Loucy (cell line): ENCODE measurements at regions not wholly inside any gene's neighbourhood (a gene's known extent, or its start where the extent isn't known, plus 50 kb on each side); places are given as distances from the start of the nearest gene placed in this dataset.

Experiments used
- H2AFZ ChIP-seq: fragments of 200-600 bp; sonication (generic); 2 replicates; pipeline ENCODE4 v1.6.0; 2016; ENCODE audit warnings: antibody characterized with exemption, mild to moderate bottlenecking, low read length, moderate library complexity
- H3F3A ChIP-seq: fragments of 200-600 bp; 2 replicates; pipeline ENCODE4 v1.6.0; 2016; ENCODE audit warnings: antibody characterized with exemption, low read depth, mild to moderate bottlenecking
- H3K27me3 ChIP-seq: fragments of 200-600 bp; sonication (generic); 2 replicates; pipeline ENCODE4 v1.6.1; 2014; ENCODE audit warnings: low read length, mild to moderate bottlenecking; ENCODE audit not compliant: insufficient read depth, poor library complexity, severe bottlenecking
- H3K36me3 ChIP-seq: fragments of 200-600 bp; sonication (generic); 2 replicates; pipeline ENCODE4 v1.6.1; 2016; ENCODE audit warnings: low read length; ENCODE audit not compliant: insufficient read depth
- H3K4me1 ChIP-seq: fragments of 200-600 bp; sonication (generic); 2 replicates; pipeline ENCODE4 v1.5.1; 2014; ENCODE audit warnings: low read length, mild to moderate bottlenecking; ENCODE audit not compliant: insufficient read depth, poor library complexity, severe bottlenecking
- H3K4me2 ChIP-seq: fragments of 200-600 bp; sonication (generic); 2 replicates; pipeline ENCODE4 v1.6.0; 2014; ENCODE audit warnings: antibody characterized with exemption, low read length, low read depth, mild to moderate bottlenecking; ENCODE audit not compliant: poor library complexity, severe bottlenecking
- H3K4me3 ChIP-seq: fragments of 200-600 bp; sonication (generic); 2 replicates; pipeline ENCODE4 v1.5.1; 2014; ENCODE audit warnings: low read length, mild to moderate bottlenecking, mixed read lengths; ENCODE audit not compliant: poor library complexity, severe bottlenecking
- H3K79me2 ChIP-seq: fragments of 200-600 bp; sonication (generic); 2 replicates; pipeline ENCODE4 v1.6.1; 2014; ENCODE audit warnings: low read length; ENCODE audit not compliant: insufficient read depth
- H3K9ac ChIP-seq: fragments of 200-600 bp; sonication (generic); 2 replicates; pipeline ENCODE4 v1.6.0; 2014; ENCODE audit warnings: mild to moderate bottlenecking, low read depth, low read length, moderate library complexity; ENCODE audit not compliant: poor library complexity, severe bottlenecking
- H3K9me2 ChIP-seq: fragments of 200-600 bp; sonication (generic); replicated peaks from 2 replicates; pipeline ENCODE4 v1.6.1; 2016; ENCODE audit warnings: low read depth, low read length, mixed read lengths
- H3K9me3 ChIP-seq: fragments of 200-600 bp; sonication (generic); 2 replicates; pipeline ENCODE4 v1.6.1; 2014; ENCODE audit warnings: mild to moderate bottlenecking, antibody characterized with exemption, low read length, low read depth; ENCODE audit not compliant: insufficient read depth
- H4K20me1 ChIP-seq: fragments of 200-600 bp; sonication (generic); 2 replicates; pipeline ENCODE4 v1.6.0; 2014; ENCODE audit warnings: antibody characterized with exemption, low read length, mild to moderate bottlenecking; ENCODE audit not compliant: insufficient read depth, poor library complexity, severe bottlenecking
- CTCF ChIP-seq: fragments of 200-600 bp; sonication (generic); conservative IDR thresholded peaks from 2 replicates; pipeline ENCODE4 v1.5.1; 2014; ENCODE audit warnings: mild to moderate bottlenecking, antibody characterized with exemption, low read length
- EZH2phosphoT487 ChIP-seq: fragments of 200-600 bp; IDR thresholded peaks from 2 replicates; pipeline ENCODE4 v1.6.1; 2018; ENCODE audit warnings: antibody characterized with exemption, mild to moderate bottlenecking, moderate library complexity, borderline replicate concordance

GRCh38 chr4:13900780-13901179, 273.3 kb upstream of the BOD1L1 start:
- Histone ChIP-seq H3K4me3 (no peak overlapping the region), H3F3A (no peaks in the 10 kb centered on the region), H3K9me3 (no peaks in the 10 kb centered on the region), H2AFZ (no peak overlapping the region), H3K4me1 (no peaks in the 10 kb centered on the region), H3K9ac (no peak overlapping the region), H4K20me1 (no peaks in the 10 kb centered on the region), H3K36me3 (no peaks in the 10 kb centered on the region), H3K4me2 (no peak overlapping the region), H3K27me3 (no peaks in the 10 kb centered on the region), H3K9me2 (no peaks in the 10 kb centered on the region), H3K79me2 (no peaks in the 10 kb centered on the region)
- TF ChIP-seq EZH2phosphoT487 (no peak), CTCF (no peak)

GRCh38 chr4:13902146-13902545, 274.6 kb upstream of the BOD1L1 start:
- no peak for TF ChIP-seq EZH2phosphoT487
- TF ChIP-seq CTCF = no peak
- Histone ChIP-seq H4K20me1 (no peaks in the 10 kb centered on the region), H3K4me3 (no peak overlapping the region), H3K36me3 (no peaks in the 10 kb centered on the region), H3K4me2 (no peak overlapping the region), H3K27me3 (no peaks in the 10 kb centered on the region), H3K9me2 (no peaks in the 10 kb centered on the region), H3F3A (no peaks in the 10 kb centered on the region), H3K79me2 (no peaks in the 10 kb centered on the region), H3K9me3 (no peaks in the 10 kb centered on the region), H2AFZ (no peak overlapping the region), H3K4me1 (no peaks in the 10 kb centered on the region), H3K9ac (no peak overlapping the region)

- Histone ChIP-seq H3K27me3 (no peaks in the 10 kb centered on the region), H3K9me2 (no peaks in the 10 kb centered on the region), H4K20me1 (no peaks in the 10 kb centered on the region), H3K4me3 (no peak overlapping the region), H2AFZ (no peak overlapping the region), H3K36me3 (no peaks in the 10 kb centered on the region), H3K9me3 (no peaks in the 10 kb centered on the region), H3K4me2 (no peak overlapping the region), H3K9ac (no peak overlapping the region), H3F3A (no peaks in the 10 kb centered on the region), H3K79me2 (no peaks in the 10 kb centered on the region), H3K4me1 (no peaks in the 10 kb centered on the region)
- TF ChIP-seq CTCF (no peak), EZH2phosphoT487 (no peak)
Observed at GRCh38 chr4:13903061-13903460, 275.5 kb upstream of the BOD1L1 start.
